NCI-H82 (cell line): ENCODE measurements at regions not wholly inside any gene's neighbourhood (a gene's known extent, or its start where the extent isn't known, plus 50 kb on each side); places are given as distances from the start of the nearest gene placed in this dataset.
"Not testable (repeated sequence)": the region's sequence is repeated elsewhere in the genome, so short reads cannot be mapped to it uniquely, and the experiment has no call there.

Experiments
- DNase-seq: peaks from one replicate; lab custom pipeline; 2025; lab: John Stamatoyannopoulos, UW

GRCh38 chr2:242029422-242030225, 160.1 kb downstream of the RTP5 start:
- DNase-seq = no peak

- DNase-seq = no peak
Measured at GRCh38 chr2:242030226-242030575, 160.7 kb downstream of the RTP5 start.

GRCh38 chr2:242030858-242031257, 161.3 kb downstream of the RTP5 start:
- no peak for DNase-seq

- DNase-seq = no peak
Measured at GRCh38 chr2:242031481-242032019, 162.0 kb downstream of the RTP5 start.

GRCh38 chr2:242032780-242033656, 163.5 kb downstream of the RTP5 start:
- DNase-seq = no peak

- DNase-seq = no peak
Measured at GRCh38 chr2:242034138-242034537, 164.6 kb downstream of the RTP5 start.

GRCh38 chr2:242034996-242035814, 165.7 kb downstream of the RTP5 start:
- no peak for DNase-seq

- DNase-seq = no peak
Measured at GRCh38 chr2:242035858-242036652, 166.5 kb downstream of the RTP5 start.

GRCh38 chr2:242036653-242036950, 167.1 kb downstream of the RTP5 start:
- no peak for DNase-seq

GRCh38 chr2:242038166-242038927, 168.8 kb downstream of the RTP5 start:
- DNase-seq = no peak

- DNase-seq = peak; percentile 22
Measured at GRCh38 chr2:242038928-242039341, 169.4 kb downstream of the RTP5 start.

GRCh38 chr2:242040303-242040655, 170.8 kb downstream of the RTP5 start:
- no peak for DNase-seq

- no peak for DNase-seq
Measured at GRCh38 chr2:242040681-242041080, 171.2 kb downstream of the RTP5 start.

GRCh38 chr2:242041816-242042215, 172.3 kb downstream of the RTP5 start:
- DNase-seq = no peak

GRCh38 chr2:242043538-242044312, 174.2 kb downstream of the RTP5 start:
- no peak for DNase-seq

- DNase-seq = no peak
Measured at GRCh38 chr2:242044313-242044590, 174.7 kb downstream of the RTP5 start.

- not testable (repeated sequence) for DNase-seq
Measured at GRCh38 chr2:242045596-242046144, 176.1 kb downstream of the RTP5 start.

- DNase-seq = no peak
Measured at GRCh38 chr2:242046206-242046826, 176.8 kb downstream of the RTP5 start.

GRCh38 chr2:242047963-242048362, 178.4 kb downstream of the RTP5 start:
- DNase-seq = no peak
